DMS 273 (cell line): ENCODE measurements at regions not wholly inside any gene's neighbourhood (a gene's known extent, or its start where the extent isn't known, plus 50 kb on each side); places are given as distances from the start of the nearest gene placed in this dataset.
"Not testable (repeated sequence)": the region's sequence is repeated elsewhere in the genome, so short reads cannot be mapped to it uniquely, and the experiment has no call there.

ENCODE experiments used
- DNase-seq: peaks from one replicate; lab custom pipeline; 2025; ENCODE audit not compliant: unreplicated experiment; lab: John Stamatoyannopoulos, UW

GRCh38 chr7:81074406-81074805 lies 155.6 kb upstream of the SEMA3C start:
- DNase-seq = no peak

- no peak for DNase-seq
These were observed 155.0 kb upstream of the SEMA3C start for GRCh38 chr7:81073931-81074251.

- no peak for DNase-seq
These were observed 152.1 kb upstream of the SEMA3C start for GRCh38 chr7:81070956-81071355.

- no peak for DNase-seq
These were observed 147.9 kb upstream of the SEMA3C start for GRCh38 chr7:81066797-81067196.

DNA sequence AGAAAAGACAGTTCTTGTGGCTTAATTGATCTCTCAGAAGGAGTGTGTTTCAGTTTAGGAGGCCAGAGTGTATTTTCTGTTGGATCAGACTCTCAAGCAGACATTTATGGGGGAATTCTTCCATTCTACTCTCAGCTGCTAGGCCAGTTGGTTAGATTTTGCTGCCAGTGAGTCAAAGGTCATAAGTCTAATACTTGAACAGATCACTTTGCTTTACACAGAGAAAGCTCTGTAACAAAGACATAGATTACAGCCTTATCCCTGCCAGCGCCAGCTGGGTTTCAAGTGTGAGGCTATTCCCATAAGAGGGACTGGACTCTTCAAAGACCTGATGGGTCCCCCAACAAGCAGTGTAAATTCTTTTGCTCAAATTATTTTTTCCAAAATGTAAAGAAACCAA lies 145.6 kb upstream of the SEMA3C start:
- DNase-seq = peak; percentile 62

GRCh38 chr7:81062755-81063154 lies 143.9 kb upstream of the SEMA3C start:
- DNase-seq = peak; percentile 63

GRCh38 chr7:81057469-81057868 lies 138.6 kb upstream of the SEMA3C start:
- not testable (repeated sequence) for DNase-seq

GRCh38 chr7:81053623-81054022 lies 134.8 kb upstream of the SEMA3C start:
- no peak for DNase-seq

GRCh38 chr7:81051811-81052413 lies 133.1 kb upstream of the SEMA3C start:
- no peak for DNase-seq

DNA sequence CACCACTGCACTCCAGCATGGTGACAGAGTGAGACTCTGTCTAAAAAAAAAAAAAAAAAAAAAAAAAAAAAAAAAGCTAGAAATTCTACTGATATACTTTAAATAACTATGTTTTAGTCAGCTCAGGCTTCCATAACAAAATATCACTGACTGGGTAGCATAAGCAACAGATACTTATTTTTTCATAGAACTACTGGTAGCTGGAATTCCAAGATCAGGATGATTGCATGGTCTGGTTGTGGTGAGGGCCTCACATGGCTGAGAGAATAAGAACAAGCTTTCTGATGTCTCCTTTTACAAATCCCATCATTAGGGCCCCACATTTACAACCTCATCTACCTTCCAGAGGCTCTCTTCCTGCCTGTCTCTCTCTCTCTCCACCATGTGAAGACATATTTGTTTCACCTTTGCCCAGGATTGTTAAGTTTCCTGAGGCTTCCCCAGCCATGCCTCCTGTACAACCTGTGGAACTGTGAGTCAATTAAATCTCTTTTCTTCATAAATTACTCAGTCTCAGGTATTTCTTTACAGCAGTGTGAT lies 126.7 kb upstream of the SEMA3C start:
- no peak for DNase-seq

DNA sequence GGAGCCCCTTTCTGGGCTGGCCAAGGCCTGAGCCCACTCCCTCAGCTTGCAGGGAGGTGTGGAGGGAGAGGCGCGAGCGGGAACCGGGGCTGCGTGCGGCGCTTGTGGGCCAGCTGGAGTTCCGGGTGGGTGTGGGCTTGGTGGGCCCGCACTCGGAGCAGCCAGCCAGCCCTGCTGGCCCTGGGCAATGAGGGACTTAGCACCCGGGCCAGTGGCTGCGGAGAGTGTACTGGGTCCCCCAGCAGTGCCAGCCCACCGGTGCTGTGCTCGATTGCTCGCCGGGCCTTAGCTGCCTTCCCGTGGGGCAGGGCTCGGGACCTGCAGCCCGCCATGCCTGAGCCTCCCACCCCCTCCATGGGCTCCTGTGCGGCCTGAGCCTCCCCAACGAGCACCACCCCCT lies 123.8 kb upstream of the SEMA3C start:
- DNase-seq = not testable (repeated sequence)

- no peak for DNase-seq
These were observed 121.6 kb upstream of the SEMA3C start for GRCh38 chr7:81040496-81040895.

GRCh38 chr7:81036871-81037270 lies 118.0 kb upstream of the SEMA3C start:
- DNase-seq = no peak

DNA sequence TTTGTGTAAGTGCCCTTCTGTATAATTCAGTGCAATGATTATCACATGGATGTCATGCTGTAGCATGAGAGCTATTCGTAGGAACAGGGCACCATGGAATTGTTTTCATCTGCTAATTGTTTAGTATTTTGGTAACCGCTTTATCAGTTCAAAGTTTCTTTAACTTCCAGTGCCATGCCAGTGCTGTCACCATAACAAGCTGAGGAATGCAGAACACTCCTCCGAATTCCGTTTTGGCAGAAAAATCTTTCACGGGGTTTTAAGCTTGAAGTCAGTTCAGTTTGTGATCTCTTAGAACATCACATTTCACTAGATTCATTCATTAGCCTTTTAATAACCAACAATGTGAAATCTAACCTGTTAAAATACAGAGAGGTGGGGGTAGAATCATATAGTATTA lies 117.2 kb upstream of the SEMA3C start:
- DNase-seq = no peak

- no peak for DNase-seq
These were observed 113.1 kb upstream of the SEMA3C start for GRCh38 chr7:81031996-81032395.

GRCh38 chr7:81031243-81031642 lies 112.4 kb upstream of the SEMA3C start:
- DNase-seq = peak; percentile 17

DNA sequence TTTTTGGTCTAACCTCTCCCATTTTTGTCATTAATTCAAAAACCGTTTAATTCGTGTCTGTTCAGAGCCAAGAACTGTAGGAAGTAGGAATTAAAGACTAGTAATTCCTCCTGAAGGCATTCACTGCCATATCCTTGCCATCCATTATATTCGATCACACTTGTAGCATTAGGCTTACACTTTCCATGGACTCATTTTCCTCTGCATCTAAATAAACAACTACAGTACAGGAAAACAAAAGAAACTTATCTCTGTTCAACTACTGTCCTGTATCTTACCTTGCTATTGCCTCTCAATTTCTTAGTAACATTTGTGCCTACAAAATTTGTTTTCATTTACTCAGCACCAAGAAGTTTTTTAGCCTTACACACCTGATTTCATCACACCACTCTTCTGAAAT lies 111.6 kb upstream of the SEMA3C start:
- DNase-seq = no peak

DNA sequence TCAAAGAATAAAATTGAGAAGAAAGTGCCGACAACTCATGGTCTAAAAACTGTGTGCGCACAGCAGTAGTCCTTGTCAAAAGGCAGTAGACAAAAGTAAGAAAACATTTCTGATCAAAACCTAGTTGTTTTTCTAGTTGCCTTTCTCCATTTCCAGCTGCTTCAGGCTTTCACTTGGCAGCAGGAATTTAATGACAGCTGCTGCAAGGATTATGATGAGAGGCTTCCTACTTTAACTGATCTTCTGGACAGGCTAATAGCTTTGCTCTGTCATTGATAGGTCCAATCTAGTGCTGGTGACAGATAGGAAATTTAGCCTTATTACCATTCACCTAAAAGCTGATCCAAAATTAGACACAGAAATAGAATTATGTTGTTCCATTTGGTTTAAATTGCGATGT lies 110.7 kb upstream of the SEMA3C start:
- DNase-seq = peak; percentile 92

- DNase-seq = no peak
These were observed 106.5 kb upstream of the SEMA3C start for GRCh38 chr7:81025360-81025759.

- DNase-seq = no peak
These were observed 96.1 kb upstream of the SEMA3C start for GRCh38 chr7:81014908-81015307.

- no peak for DNase-seq
These were observed 95.4 kb upstream of the SEMA3C start for GRCh38 chr7:81014266-81014665.

- DNase-seq = no peak
These were observed 94.4 kb upstream of the SEMA3C start for GRCh38 chr7:81013083-81013817.

- DNase-seq = no peak
These were observed 90.0 kb upstream of the SEMA3C start for GRCh38 chr7:81008901-81009300.
